ENCODE measurements at regions not wholly inside any gene's neighbourhood (a gene's known extent, or its start where the extent isn't known, plus 50 kb on each side); places are given as distances from the start of the nearest gene placed in this dataset.

DNA sequence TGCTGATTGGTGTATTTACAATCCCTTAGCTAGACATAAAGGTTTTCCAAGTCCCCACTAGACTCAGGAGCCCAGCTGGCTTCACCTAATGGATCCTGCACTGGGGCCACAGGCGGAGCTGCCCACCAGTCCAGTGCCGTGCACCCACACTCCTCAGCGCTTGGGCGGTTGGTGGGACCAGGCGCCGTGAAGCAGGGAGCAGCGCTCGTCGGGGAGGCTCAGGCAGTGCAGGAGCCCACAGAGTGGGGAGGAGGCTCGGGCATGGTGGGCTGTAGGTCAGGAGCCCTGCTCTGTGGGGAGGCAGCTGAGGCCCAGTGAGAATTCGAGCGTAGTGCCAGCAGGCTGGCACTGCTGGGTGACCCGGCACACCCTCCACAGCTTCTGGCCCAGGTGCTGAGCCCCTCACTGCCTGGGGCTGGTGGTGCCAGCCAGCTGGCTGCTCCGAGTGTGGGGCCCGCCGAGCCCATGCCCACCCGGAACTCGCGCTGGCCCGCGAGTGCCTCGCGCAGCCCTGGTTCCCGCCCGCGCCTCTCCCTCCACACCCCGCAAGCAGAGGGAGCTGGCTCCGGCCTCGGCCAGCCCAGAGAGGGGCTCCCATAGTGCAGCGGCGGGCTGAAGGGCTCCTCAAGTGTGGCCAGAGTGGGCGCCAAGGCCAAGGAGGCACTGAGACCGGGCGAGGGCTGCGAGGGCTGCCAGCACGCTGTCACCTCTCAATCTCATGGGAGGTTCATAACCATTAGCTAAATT lies 475.6 kb upstream of the DCC start:
- no peak overlapping the region for H3K27ac ChIP-seq
- no peaks in the 10 kb centered on the region for H3K36me3 ChIP-seq
- no peaks in the 10 kb centered on the region for H3K27me3 ChIP-seq (ENCODE audit: low read depth)
- TF ChIP-seq, protein P1, sequence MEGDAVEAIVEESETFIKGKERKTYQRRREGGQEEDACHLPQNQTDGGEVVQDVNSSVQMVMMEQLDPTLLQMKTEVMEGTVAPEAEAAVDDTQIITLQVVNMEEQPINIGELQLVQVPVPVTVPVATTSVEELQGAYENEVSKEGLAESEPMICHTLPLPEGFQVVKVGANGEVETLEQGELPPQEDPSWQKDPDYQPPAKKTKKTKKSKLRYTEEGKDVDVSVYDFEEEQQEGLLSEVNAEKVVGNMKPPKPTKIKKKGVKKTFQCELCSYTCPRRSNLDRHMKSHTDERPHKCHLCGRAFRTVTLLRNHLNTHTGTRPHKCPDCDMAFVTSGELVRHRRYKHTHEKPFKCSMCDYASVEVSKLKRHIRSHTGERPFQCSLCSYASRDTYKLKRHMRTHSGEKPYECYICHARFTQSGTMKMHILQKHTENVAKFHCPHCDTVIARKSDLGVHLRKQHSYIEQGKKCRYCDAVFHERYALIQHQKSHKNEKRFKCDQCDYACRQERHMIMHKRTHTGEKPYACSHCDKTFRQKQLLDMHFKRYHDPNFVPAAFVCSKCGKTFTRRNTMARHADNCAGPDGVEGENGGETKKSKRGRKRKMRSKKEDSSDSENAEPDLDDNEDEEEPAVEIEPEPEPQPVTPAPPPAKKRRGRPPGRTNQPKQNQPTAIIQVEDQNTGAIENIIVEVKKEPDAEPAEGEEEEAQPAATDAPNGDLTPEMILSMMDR (IDR thresholded peaks at IDR 0.05), result no peak
- intact Hi-C loops (cut with DNase I), result no loop called here
- H3K4me3 ChIP-seq, result no peak overlapping the region
- DNase-seq (no peak), ATAC-seq (peak in 1 of 2 donors; percentile 39)
- H3K9me3 ChIP-seq, result no peaks in the 10 kb centered on the region
- H3K4me1 ChIP-seq, result no peaks in the 10 kb centered on the region

DNA sequence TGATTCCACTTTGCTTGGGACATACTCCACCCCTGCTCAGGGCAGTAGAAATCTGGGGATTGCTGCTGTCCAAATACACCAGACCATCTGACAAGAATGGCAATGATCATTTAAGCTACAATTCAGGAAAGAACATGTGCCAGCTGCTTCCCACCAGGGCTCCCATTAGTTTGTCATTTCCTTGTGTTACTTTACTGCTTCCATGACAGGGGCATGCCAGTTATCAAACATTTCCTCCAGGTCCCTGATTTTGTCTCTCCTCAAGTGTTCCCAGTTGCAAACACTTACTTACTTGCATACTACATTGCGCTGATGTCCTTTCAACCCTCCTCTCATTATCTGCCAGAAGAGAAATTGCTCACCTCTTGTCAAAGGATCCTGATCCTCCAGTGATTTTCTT lies 474.5 kb upstream of the DCC start:
- TF ChIP-seq, protein P1 (IDR thresholded peaks at IDR 0.05), result no peak
- H3K9me3 ChIP-seq, result no peaks in the 10 kb centered on the region
- no peak overlapping the region for H3K27ac ChIP-seq
- intact Hi-C loops (cut with DNase I), result no loop called here
- ATAC-seq (no peak), DNase-seq (no peak)
- no peaks in the 10 kb centered on the region for H3K27me3 ChIP-seq (ENCODE audit: low read depth)
- no peak overlapping the region for H3K4me3 ChIP-seq
- no peaks in the 10 kb centered on the region for H3K36me3 ChIP-seq
- H3K4me1 ChIP-seq, result no peaks in the 10 kb centered on the region

DNA sequence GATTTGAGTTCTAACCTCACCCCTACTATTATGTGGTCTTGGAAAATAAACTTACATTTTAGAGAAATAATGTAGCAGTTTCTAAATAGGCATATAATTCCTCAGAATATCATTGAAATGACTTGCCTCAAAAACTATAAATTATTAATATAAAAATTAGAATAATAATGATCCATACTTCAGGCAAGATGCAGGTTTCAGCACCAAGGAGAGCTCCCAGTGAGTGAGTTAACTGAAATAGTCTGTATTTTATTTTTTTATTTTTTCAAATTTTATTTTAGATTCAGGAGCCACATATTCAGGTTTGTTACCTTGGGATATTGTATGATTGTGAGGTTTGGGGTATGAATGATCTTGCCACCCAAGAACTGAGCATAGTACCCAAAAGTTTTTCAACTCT lies 472.2 kb upstream of the DCC start:
- Histone ChIP-seq H3K4me3 (no peak overlapping the region), H3K36me3 (no peaks in the 10 kb centered on the region), H3K4me1 (no peaks in the 10 kb centered on the region), H3K27ac (no peak overlapping the region), H3K27me3 (ENCODE audit: low read depth) (no peaks in the 10 kb centered on the region), H3K9me3 (no peaks in the 10 kb centered on the region)
- no peak for DNase-seq
- TF ChIP-seq, protein P1 (IDR thresholded peaks at IDR 0.05), result no peak
- ATAC-seq, result no peak
- intact Hi-C loops (cut with DNase I), result no loop called here

DNA sequence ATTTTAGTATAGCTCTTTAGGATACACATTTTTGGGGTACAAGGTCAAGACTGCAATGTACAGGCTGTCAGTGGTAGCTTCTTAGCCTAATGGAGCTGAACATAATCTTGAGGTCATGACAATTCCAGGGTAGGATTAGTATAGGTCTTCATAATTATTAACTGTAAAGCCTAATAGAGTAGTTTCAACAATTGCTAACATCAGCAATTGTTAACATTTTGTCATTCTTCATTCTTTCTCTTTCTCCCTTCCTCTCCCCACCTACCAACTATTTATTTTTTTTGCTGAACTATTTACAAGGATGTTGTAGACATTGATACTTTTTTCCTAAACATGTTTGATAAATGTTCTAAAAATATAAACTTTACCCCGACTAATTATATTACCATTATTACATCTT lies 461.3 kb upstream of the DCC start:
- ATAC-seq (no peak), DNase-seq (no peak)
- H3K36me3 ChIP-seq, result no peaks in the 10 kb centered on the region
- H3K9me3 ChIP-seq, result no peaks in the 10 kb centered on the region
- H3K4me3 ChIP-seq, result no peak overlapping the region
- TF ChIP-seq, protein P1 (IDR thresholded peaks at IDR 0.05), result no peak
- no peak overlapping the region for H3K27ac ChIP-seq
- H3K4me1 ChIP-seq, result no peaks in the 10 kb centered on the region
- H3K27me3 ChIP-seq (ENCODE audit: low read depth), result no peaks in the 10 kb centered on the region
- intact Hi-C loops (cut with DNase I), result no loop called here

DNA sequence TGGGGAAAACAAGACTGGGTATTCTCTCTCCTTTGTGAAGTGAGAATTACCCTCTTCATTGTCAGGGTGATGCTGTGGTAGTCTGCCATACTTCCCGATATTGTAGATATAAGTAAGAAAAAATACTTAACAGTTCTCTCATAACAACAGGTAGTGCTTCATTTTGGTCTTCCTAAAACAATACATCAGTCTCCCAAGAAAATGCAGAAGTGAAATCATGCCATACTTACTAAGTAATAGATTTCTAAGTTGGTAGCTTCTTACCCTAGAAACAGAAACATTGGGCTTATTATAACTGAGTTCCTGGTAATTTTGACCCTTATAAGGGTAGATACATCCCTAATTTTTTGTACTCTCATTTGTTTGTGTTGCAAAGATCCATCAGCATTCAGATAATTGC lies 460.7 kb upstream of the DCC start:
- intact Hi-C loops (cut with DNase I), result no loop called here
- TF ChIP-seq, protein P1 (IDR thresholded peaks at IDR 0.05), result no peak

More for the DNA sequence above, 460.7 kb upstream of the DCC start:
- H3K9me3 ChIP-seq, result no peaks in the 10 kb centered on the region
- ATAC-seq (no peak), DNase-seq (no peak)
- H3K27ac ChIP-seq, result no peak overlapping the region
- no peaks in the 10 kb centered on the region for H3K27me3 ChIP-seq (ENCODE audit: low read depth)
- no peak overlapping the region for H3K4me3 ChIP-seq
- H3K36me3 ChIP-seq, result no peaks in the 10 kb centered on the region
- no peaks in the 10 kb centered on the region for H3K4me1 ChIP-seq

Measured in lower lobe of right lung (tissue), 2 donors.